ENCODE measurements at regions not wholly inside any gene's neighbourhood (a gene's known extent, or its start where the extent isn't known, plus 50 kb on each side); places are given as distances from the start of the nearest gene placed in this dataset.
"Not testable (repeated sequence)": the region's sequence is repeated elsewhere in the genome, so short reads cannot be mapped to it uniquely, and the experiment has no call there.

- no peak for DNase-seq (ENCODE audit: low read depth, low spot score)
Measured at GRCh38 chr12:90695415-90695814, 259.6 kb downstream of the CCER1 start.

- no peak for DNase-seq (ENCODE audit: low read depth, low spot score)
Measured at GRCh38 chr12:90690120-90690519, 264.9 kb downstream of the CCER1 start.

- not testable (repeated sequence) for DNase-seq (ENCODE audit: low read depth, low spot score)
Measured at GRCh38 chr12:90687682-90688081, 267.3 kb downstream of the CCER1 start.

- no peak for DNase-seq (ENCODE audit: low read depth, low spot score)
Measured at GRCh38 chr12:90683871-90684270, 271.1 kb downstream of the CCER1 start.

- peak; percentile 17 for DNase-seq (ENCODE audit: low read depth, low spot score)
Measured at GRCh38 chr12:90682398-90682797, 272.6 kb downstream of the CCER1 start.

DNA sequence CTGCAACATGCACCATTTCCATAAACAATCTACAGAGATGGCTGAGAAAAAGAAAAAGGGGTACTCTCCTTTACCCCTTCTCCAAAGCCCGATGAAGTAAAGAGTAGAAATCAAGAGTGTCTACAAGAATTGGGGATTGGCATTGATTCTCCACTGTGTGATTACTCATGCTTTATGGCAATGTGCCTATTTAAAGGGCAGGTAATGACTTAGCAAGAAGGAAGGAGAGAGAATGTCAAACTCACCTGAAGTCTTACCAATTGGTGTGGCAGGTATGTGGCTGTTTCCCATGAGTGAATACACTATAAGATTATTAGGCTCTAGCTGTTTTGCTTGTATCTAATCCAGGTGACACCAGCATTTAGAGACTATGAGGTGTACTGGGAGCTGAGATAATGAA is 275.3 kb downstream of the CCER1 start:
- no peak for DNase-seq (ENCODE audit: low read depth, low spot score)

DNA sequence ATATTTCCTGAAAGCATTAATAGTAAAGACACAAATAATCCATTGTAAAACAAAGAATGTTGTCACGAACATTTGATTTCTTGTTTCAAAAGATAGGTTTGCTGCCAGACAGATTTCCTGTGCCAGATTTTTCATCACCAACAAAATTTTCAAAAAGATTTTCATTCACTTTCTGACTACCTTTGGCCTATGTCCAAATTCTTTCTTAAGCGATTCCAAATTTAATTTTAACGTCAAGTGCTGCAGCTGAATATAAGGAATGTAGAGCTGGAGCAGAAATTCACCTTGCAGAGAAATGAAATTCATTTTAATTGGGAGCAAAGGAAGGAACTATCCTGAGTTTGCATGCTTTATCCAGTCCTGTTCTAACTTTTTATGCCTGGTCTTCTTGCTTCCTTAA is 277.4 kb downstream of the CCER1 start:
- DNase-seq (ENCODE audit: low read depth, low spot score): no peak

DNA sequence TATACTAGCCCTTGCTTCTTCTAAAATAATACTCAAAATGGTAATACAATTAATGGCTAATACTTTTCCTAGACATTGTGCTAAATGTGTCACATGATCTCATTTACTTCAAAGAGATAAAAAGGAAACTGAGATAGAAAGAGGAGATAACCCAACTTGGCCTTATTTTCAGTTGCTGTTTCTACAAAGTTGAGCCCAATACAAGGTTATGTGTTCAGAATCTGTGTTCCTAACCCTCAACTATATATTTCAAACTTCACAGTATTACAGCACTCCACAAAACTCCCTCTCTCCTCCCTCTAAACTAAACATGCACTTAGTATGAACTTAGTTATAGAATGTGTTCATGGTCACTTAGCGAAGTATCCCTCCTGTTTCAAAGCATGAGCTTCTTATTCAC is 277.9 kb downstream of the CCER1 start:
- no peak for DNase-seq (ENCODE audit: low read depth, low spot score)

GRCh38 chr12:90675106-90675505 is 279.9 kb downstream of the CCER1 start:
- no peak for DNase-seq (ENCODE audit: low read depth, low spot score)

DNA sequence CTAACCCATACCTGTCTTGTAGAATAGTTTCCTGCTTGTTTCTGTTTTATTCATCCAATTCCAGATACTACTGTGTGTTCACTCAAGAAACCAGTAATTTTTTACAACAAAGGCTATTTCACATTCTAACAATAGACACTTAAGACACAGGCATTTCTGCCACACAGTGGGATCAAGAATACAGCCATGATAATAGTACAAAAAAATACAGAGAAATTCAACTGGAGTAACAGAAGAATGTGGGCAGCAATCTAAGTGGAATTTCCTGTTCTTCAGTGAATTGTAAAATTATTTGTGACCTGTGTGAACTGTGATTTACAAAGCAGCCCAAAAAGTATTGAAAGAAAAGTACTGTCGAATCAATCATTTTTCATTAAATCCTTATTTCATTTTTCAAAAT is 282.9 kb downstream of the CCER1 start:
- no peak for DNase-seq (ENCODE audit: low read depth, low spot score)

- not testable (repeated sequence) for DNase-seq (ENCODE audit: low read depth, low spot score)
Measured at GRCh38 chr12:90663949-90664348, 291.0 kb downstream of the CCER1 start.

GRCh38 chr12:90659060-90659459 is 295.9 kb downstream of the CCER1 start:
- no peak for DNase-seq (ENCODE audit: low read depth, low spot score)

- DNase-seq (ENCODE audit: low read depth, low spot score): no peak
Measured at GRCh38 chr12:90653040-90653439, 301.9 kb downstream of the CCER1 start.

- no peak for DNase-seq (ENCODE audit: low read depth, low spot score)
Measured at GRCh38 chr12:90652280-90652679, 302.7 kb downstream of the CCER1 start.

DNA sequence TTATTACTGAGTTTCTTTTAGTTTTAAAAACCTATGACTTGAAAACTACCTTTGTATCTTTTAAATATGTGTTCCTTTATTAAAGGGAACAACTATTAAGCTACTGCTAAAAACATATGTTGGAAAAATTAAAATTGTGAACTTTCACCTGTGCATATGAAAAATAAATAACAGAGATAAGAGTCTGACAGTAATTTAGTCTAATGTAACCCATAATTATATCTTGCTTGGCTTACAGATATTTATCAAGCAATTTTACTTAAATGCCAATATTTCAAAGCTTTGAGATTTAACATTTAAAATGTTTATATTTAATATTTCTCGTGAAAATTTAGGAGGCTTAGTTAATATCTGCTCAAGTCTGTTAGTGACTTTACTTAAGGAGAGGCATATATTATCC is 309.8 kb downstream of the CCER1 start:
- no peak for DNase-seq (ENCODE audit: low read depth, low spot score)

- no peak for DNase-seq (ENCODE audit: low read depth, low spot score)
Measured at GRCh38 chr12:90631591-90632212, 323.3 kb downstream of the CCER1 start.

- DNase-seq (ENCODE audit: low read depth, low spot score): no peak
Measured at GRCh38 chr12:90630006-90630405, 325.0 kb downstream of the CCER1 start.

GRCh38 chr12:90628213-90628612 is 326.8 kb downstream of the CCER1 start:
- DNase-seq (ENCODE audit: low read depth, low spot score): no peak

DNA sequence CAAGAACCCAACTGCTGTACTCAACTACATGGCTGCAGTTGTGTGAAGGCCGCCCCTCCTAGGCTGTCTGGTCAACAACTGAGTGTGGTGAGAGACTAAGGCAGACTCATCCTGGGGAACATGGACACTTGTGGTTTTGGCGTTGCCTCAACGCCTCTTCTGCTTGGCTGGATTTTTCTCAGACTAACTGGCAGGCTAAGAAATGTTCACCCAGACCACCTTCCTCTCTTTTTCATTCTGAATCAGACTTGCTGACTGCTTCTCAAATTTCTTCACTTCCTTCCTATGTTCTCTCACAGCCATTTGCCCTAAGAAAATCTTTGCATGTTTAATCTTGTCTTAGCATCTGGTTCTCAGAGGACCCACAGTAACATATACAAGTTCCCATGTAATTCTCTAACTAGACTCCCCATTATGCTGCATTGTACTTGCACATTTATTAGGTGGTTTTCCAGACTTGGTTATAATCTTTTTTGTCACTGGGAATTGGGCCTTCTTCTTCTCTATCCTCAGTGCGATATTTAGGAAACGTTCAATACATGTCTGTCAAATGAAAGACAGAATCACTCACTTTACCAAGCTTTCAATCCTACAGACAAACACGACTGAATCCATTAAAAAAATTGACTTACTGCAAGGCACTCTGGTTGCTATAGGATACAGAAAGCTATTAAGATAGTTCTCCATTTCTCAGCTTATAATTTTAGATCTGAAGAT is 327.6 kb downstream of the CCER1 start:
- no peak for DNase-seq (ENCODE audit: low read depth, low spot score)

GRCh38 chr12:90622431-90622830 is 332.5 kb downstream of the CCER1 start:
- DNase-seq (ENCODE audit: low read depth, low spot score): no peak

DNA sequence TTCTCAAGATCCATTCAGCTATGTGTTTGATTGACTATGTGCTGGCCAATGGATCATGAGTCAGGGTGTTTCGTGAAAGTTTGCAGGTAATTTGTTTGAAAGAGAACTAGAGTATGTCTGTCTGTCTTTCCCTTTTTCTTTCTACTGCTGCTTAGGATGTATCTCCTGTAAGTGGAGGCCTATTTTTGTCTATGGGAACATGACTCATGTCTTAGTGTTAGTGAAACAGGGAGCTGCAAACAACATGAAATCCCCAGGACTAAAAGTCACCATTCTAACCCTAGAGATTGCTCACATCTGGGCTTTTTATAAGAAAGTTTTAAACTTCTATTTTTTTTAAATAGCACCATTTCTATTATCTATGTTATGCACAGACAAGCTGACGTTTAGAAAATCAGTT is 333.0 kb downstream of the CCER1 start:
- DNase-seq (ENCODE audit: low read depth, low spot score): no peak

DNA sequence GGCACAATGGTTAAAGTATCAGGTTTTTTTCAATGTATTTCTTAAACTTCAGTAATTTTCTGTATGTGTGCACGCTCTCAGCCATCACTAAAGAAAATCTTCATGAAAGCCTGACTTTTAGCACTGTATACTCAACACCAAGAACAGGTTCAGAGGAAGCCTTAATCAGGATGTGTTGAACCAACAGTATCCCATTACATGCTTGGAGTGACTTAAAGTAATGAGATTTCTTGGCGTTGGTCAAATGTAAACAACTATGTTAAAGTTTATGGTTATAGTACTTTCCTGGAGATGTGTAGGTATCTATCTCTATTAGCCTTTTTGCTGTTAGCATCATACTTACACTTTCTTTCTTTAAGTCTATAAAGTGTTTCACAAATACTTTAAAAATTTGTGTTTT is 335.0 kb downstream of the CCER1 start:
- no peak for DNase-seq (ENCODE audit: low read depth, low spot score)

DNA sequence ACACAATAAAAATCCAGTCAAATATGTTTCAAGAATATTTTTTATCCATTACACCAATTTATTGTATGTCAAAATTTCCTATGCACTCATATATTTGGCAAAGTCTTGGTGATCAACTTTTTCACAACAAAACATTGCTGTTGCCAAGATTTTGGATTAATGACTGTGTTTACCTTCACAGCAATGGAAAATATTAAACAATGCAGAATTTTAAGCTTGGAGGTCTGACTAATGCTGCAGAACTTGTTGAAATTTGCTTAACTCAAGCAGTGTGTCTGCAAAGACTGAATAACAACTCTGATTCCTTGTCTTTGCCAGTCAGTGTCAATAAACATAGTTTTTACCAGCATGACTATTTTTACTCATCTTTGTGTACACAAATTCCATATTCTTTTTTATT is 336.4 kb downstream of the CCER1 start:
- no peak for DNase-seq (ENCODE audit: low read depth, low spot score)

DNA sequence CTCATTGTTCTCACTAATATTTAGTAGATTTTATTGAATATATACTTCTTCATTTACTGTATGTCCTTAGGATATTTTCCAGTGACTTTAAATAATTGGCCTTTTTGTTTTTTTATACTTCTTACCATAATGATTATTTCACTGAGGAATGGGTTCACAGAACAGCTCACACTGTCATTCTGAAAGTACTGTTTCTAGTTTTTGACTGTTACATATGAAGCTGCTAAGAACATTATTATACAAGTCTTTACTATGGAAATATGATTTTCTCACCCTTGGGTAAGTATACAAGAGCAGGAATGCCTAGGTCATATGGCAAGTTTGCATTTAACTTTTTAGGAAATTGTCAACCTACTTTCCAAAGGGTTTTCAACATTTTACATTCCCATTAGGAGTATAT is 343.1 kb downstream of the CCER1 start:
- DNase-seq (ENCODE audit: low read depth, low spot score): no peak
